NCI-H69 (cell line): ENCODE measurements at regions not wholly inside any gene's neighbourhood (a gene's known extent, or its start where the extent isn't known, plus 50 kb on each side); places are given as distances from the start of the nearest gene placed in this dataset.

Experiments
- DNase-seq: peaks from one replicate; lab custom pipeline; 2025; lab: John Stamatoyannopoulos, UW

DNA sequence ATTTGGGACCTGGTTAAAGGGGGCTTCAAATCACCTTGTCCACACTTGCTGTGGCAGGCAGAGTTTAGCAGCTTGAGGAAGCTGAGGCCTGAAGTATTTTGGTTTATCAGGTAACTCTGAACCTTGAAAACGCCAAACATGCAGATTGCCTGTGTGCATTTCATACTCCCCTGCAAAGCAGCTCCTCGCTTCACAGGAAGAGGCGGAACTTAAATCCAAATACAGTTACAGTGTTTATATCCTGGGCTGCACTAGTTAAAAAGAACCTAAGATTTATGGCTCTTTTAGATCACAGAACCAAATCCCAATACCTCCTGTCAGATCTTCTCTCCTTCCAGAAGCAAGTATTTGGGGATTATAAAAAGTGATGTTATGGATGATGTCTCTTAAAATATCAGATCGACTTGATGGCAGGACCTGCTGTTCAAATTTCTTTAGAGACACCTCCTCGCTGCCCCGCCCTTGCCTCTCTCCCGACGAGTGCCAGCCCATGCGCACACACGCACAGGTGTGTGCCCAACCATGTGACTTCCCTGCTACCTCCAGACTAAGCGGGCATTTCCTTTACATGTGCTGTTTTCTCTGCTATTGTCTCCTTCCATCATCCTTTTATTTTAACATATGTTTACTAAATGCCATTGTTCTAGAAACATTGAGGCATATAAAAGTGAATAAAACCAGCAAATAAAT is 224.6 kb upstream of the FOXQ1 start:
- no peak for DNase-seq

DNA sequence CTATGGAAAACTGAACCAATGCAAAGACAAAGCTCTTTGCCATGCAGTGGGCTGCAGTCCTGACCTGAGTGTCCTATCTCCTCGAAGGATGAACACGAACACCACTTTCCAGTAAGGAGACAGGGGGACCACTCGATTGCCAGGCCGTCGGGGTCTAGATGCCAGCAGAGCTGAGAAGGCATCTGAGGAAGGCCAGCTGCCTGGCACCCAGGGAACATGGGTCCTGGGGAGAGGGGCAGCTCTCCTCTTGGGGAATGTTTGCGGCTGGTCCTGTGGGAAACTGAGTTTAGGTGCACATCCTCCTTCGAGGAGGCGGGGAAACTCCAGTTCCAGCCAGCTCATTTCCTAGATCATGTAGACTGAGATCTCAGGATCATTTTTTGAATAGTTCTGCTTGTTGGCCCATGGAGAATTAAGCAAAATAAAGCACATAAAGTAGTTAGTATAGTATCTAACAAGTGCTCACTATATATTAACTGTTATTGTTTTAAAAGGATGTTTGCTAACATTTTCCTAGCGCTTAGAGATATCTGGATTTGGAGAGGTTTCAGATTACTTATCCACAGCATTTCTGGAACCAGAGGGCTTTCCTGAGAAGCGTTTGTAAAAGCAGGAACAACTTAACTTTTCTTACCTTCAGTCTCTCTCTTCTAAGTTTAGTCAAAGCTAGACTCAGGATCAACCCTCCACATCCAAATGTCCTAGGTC is 225.3 kb upstream of the FOXQ1 start:
- no peak for DNase-seq

GRCh38 chr6:1082285-1082935 is 229.5 kb upstream of the FOXQ1 start:
- DNase-seq, result no peak

DNA sequence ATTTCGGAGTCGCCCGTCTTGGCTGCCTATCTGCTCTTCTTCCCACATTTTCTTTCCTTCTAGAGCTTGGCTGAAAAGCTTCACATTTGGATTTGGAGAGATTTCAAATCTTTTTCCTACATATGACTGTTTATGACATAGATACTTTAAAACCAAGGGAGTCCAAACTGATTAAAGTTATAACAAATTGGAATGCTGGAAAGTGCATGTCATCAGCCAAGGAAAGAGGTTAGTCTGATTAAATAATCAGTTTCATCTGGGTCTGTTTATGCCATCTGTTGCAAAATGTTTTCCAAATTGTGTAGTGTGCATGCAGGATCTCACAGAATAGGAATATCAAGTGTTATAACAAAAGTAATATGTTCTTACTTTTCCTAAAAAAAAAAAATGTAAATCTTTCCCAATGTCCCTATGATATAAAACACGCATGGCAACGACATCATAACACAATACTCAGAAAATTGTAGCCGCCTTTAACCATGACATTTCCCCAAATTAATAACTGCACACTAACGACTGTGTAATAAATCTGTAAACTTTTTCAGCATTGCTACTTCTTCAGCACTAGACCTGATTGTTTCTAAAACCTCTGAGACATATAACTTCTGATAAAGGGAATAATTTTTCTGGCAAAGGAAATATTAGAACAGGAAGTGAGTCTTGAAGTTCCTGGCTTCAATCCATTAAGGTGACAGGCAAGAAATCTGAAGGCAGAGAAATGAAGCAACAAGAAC is 230.2 kb upstream of the FOXQ1 start:
- DNase-seq, result no peak

DNA sequence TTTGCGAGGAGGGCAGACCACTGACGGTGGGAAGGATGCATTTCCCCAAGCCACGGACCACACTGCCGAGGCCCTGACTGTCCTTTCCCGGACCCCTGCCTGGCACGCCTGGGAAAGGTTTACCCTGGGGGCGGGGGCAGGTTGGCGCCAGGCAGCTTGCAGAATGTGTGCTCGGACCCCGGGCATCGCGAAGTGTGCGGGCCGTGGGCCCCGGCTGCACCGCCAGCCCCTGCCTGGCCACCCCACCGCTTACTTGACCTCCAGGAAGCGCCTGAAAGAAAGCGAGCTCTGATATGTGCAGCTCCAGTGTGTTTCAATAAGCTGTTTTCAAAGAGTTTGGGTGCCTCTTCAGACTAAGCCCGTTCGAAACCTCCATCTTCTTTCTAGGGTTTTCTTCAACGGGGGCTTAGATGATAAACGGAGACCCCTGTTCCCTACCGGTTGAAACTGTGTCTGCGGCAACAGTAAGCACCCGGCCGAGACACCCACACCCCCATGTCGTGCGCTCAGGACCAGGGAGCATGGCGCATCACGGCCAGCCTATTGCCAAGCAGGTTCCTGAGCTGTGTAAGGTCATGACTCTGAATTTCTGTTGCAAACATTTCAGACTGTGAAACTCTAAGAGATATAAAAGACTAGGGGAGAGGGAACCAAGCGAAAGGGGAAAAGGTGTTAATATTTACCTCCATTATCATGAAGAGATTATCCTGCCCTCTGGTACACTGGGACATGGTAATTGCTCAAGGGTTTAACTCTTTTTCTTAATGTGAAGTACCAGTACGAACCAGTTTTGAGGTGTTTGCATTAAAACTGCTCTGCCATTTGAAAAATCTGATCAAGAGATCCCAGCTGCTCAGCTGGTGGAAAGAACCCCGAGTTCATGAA is 231.2 kb upstream of the FOXQ1 start:
- no peak for DNase-seq

DNA sequence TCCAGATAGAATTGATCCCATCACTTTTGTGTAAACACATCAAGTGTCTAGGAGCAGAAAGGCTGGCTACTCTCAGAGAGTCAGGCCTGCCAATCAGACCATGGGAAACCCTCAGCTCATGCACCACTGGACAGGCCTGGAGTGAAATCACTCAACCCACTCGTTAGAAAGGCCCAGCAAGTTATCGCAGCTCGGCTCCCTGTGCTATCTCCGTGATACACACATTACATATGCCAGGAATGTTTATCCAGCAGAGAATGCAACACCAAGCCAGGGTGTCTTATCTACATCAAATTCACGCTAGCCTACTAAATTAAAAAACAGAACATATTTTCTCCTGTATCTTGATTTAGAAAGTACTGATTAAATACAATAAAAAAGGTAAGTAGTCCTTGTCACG is 232.4 kb upstream of the FOXQ1 start:
- no peak for DNase-seq

GRCh38 chr6:1077478-1078416 is 234.2 kb upstream of the FOXQ1 start:
- DNase-seq, result no peak

DNA sequence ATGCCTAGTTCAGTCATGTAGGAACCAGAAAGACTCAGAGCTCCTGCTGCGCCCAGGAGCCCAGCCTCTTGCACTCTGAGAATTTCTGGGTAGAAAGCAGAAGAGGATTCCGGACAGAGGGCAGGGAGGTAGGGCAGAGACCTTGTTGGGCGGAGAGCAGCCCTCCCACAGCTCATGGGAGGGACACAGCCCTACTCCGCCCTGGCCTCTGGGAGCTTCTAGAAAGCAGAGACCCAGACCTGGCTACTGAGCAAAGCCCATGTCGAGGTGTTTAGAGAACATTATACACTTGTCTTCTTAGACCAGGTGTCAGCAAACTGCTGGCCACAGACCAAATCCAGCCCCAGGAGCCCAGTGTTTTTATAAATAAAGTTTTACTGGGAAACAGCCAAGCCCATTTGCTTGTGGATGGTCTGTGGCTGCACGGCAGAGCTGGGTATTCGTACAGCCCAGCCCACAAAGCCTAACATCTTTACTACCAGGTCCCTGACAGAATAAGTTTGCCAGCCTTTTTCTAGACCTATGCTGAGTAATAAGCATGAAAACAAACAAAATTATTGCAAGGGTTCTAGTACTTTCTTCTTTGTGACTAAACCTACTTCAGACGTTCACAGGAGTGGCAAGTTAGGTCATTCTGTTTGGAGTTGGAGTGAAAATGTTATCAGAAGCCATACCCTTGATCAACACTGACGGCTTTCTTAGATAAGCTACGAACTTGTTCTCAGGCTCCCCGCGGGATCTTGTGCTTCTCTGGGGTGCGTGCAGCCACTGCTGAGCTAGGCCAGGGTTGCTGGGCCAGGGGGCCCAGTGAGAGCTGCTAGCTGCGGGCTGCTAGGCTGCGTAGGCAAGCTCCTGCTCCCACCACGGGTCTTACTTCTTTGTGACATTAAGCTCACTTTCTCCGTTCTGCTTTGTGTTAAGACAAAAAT is 235.1 kb upstream of the FOXQ1 start:
- DNase-seq, result no peak

DNA sequence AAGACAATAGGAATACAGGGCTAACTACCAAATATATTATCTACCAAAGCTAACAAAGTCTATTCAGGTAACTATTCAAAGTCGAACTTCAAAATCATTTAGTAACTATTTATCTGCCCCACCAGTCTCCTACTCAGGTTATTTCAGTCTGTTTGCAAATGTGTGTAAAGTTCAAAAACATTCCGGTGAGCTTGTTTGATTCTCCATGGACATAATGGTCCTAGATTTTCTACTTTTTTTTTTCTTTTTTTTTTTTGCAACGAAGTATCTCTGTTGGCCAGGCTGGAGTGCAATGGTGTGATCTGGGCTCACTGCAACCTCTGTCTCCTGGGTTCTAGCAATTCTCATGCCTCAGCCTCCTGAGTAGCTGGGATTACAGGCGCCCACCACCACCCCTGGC is 236.0 kb upstream of the FOXQ1 start:
- DNase-seq, result no peak

DNA sequence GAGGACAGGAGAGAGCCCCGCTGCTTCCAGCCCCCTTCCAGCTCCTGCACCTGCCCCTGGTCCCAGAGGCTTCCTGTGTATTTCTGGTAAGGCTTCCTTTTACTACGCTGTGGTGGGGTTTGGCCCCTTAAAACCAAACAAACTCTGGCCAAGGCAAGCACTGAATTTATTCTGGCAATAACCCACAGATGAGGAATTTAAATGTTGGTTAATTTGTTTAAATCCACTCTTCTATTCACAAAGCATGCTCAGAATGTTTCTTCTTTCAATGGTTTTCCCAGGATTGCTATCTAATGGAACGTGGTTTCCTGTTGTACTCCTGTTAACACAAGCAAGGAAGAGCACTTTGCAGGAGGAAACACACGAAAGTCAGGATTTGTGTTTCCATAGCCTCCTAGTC is 236.5 kb upstream of the FOXQ1 start:
- no peak for DNase-seq

GRCh38 chr6:1070085-1070521 is 241.8 kb upstream of the FOXQ1 start:
- DNase-seq, result no peak

DNA sequence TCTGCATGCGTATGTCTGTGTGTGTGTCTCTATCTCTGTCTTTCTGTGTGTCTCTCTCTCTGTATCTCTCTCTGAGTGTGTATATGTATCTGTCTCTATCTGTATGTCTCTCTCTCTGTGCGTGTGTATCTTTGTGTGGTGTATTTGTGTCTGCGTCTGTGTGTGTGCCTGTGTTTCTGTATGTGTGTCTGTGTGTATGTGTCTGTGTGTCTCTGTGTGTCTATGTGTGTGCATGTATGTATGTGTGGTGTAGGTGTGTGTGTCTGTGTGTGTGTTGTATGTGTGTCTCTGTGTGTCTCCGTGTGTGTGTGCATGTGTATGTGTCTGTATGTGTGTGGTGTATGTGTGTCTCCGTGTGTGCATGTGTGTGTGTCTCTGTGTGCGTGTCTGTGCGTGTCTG is 243.0 kb upstream of the FOXQ1 start:
- no peak for DNase-seq

GRCh38 chr6:1068068-1068467 is 243.8 kb upstream of the FOXQ1 start:
- DNase-seq, result no peak

DNA sequence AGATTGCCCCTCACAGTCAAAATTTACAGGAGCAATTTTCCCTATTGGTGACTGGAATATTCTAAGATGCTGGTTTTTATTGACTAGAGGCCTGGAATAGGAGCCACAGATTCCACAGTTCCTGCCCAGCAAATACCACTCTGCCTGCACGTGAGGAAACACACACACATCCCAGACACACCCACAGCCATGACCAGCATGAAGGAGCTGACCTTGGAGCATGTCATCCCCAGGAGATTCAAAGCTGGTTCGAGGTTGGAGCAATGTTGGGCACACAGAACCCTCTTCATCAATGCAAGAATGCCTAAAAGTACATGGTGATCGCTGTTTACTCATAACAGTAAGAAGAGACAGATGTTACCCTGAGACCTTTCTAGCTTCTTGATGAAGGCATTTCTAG is 244.6 kb upstream of the FOXQ1 start:
- DNase-seq, result no peak

DNA sequence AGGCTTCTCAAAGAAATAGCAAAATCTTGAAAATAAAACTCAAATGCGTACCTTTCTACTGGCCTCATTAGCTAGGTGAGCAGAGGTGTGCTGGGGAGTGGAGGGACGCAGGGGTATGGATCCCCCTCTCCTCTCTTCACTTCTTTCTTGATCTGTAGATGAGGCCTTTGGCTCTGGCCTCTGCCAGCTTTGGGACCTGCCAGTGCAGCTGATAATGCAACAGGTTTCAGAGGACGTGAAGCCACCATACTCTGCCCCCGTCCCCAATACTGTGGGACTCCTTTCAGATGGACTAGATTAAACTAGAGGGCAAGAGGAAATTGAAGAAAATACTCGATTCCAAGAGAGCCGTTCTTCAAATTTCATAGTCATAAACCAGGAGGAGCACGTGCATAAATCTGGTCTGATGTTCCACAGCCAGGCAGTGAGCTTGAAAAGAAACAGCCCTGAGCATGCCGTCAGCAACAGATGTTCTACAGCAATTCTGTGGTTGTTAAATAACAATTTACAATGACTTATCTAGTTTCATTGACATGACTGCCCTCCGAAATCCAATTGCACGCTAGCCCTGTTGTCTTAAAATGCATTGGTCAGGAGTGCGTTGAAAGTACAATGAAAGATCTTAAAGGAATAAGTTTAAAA is 245.3 kb upstream of the FOXQ1 start:
- DNase-seq, result no peak

DNA sequence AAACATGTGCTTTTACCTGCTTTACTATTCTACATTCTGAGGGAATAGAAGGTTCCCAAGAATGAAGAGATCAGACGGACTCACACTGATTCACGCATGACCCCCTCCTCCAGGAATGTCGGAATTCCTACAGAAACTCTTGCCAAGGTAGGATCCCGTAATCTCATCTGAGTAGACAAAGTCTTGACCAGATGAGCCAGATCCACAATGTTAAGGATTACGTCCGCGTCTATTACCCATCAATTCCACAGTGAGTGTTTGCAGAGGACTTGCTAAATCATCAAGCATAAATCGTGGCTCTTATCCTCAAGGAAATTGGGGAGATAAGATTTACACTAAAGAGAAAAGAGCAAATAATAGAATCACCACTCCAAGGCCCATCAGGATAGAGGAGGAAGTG is 245.9 kb upstream of the FOXQ1 start:
- no peak for DNase-seq

- DNase-seq, result no peak
These were observed 248.1 kb upstream of the FOXQ1 start for GRCh38 chr6:1063671-1064355.
